ENCODE measurements at regions not wholly inside any gene's neighbourhood (a gene's known extent, or its start where the extent isn't known, plus 50 kb on each side); places are given as distances from the start of the nearest gene placed in this dataset.
"Not testable (repeated sequence)": the region's sequence is repeated elsewhere in the genome, so short reads cannot be mapped to it uniquely, and the experiment has no call there.

- no peaks in the 10 kb centered on the region for H3K27me3 ChIP-seq (ENCODE audit: control insufficient read depth in 1 of 2, insufficient read depth in 2 of 2, low read length in 2 of 2)
- Mint-ChIP-seq H3K4me1 (ENCODE audit: low read depth) (no peaks in the 10 kb centered on the region), H3K36me3 (ENCODE audit: low read depth) (no peaks in the 10 kb centered on the region), H3K4me3 (no peak overlapping the region), H3K27ac (no peak overlapping the region), H3K9me3 (peaks cover 4% of the 10 kb centered on the region), H3K27me3 (no peaks in the 10 kb centered on the region)
- intact Hi-C loops (cut with DNase I, micrococcal nuclease) = no loop called here
- no peak overlapping the region for H3K27ac ChIP-seq (ENCODE audit: low read depth in 1 of 2, low read length in 2 of 2)
- no peak overlapping the region for H3K4me3 ChIP-seq (ENCODE audit: low read length)
- no peaks in the 10 kb centered on the region for H3K4me1 ChIP-seq (ENCODE audit: insufficient read depth, low read length)
- CTCF ChIA-PET = no interaction called here
- POLR2A ChIA-PET = no interaction called here
- no peaks in the 10 kb centered on the region for H3K9me3 ChIP-seq (ENCODE audit: control insufficient read depth in 1 of 2, insufficient read depth in 1 of 2, low read length in 2 of 2)
- no peak for ATAC-seq (ENCODE audit: poor library complexity)
- TF ChIP-seq CTCF (IDR thresholded peaks at IDR 0.05) = no peak
- no peaks in the 10 kb centered on the region for H3K36me3 ChIP-seq (ENCODE audit: insufficient read depth, low read length)
- DNase-seq = no peak
Measured at GRCh38 chr7:125823538-125823937, 893.9 kb upstream of the POT1 start.

GRCh38 chr7:125820495-125820894, 890.9 kb upstream of the POT1 start:
- CTCF ChIA-PET = no interaction called here
- H3K9me3 ChIP-seq (ENCODE audit: control insufficient read depth in 1 of 2, insufficient read depth in 1 of 2, low read length in 2 of 2) = peaks cover 0 to 5% of the 10 kb centered on the region in 2 experiments
- no peaks in the 10 kb centered on the region for H3K4me1 Mint-ChIP-seq (ENCODE audit: low read depth)

GRCh38 chr7:125814100-125814499, 884.5 kb upstream of the POT1 start:
- no peaks in the 10 kb centered on the region for H3K4me1 Mint-ChIP-seq (ENCODE audit: low read depth)
- intact Hi-C loops (cut with DNase I, micrococcal nuclease) = no loop called here
- POLR2A ChIA-PET = no interaction called here

More at GRCh38 chr7:125820495-125820894, 890.9 kb upstream of the POT1 start:
- H3K27ac ChIP-seq (ENCODE audit: low read depth in 1 of 2, low read length in 2 of 2) = no peak overlapping the region
- no peaks in the 10 kb centered on the region for H3K4me1 ChIP-seq (ENCODE audit: insufficient read depth, low read length)
- ATAC-seq (ENCODE audit: poor library complexity) (no peak), DNase-seq (no peak)
- H3K36me3 ChIP-seq (ENCODE audit: insufficient read depth, low read length) = no peaks in the 10 kb centered on the region
- Mint-ChIP-seq H3K4me3 (no peak overlapping the region), H3K36me3 (ENCODE audit: low read depth) (no peaks in the 10 kb centered on the region), H3K27me3 (no peaks in the 10 kb centered on the region), H3K9me3 (peaks cover under 1% of the 10 kb centered on the region), H3K27ac (no peak overlapping the region)
- no peaks in the 10 kb centered on the region for H3K27me3 ChIP-seq (ENCODE audit: control insufficient read depth in 1 of 2, insufficient read depth in 2 of 2, low read length in 2 of 2)
- intact Hi-C loops (cut with DNase I, micrococcal nuclease) = no loop called here
- POLR2A ChIA-PET = no interaction called here
- TF ChIP-seq CTCF (IDR thresholded peaks at IDR 0.05) = no peak
- no peak overlapping the region for H3K4me3 ChIP-seq (ENCODE audit: low read length)

GRCh38 chr7:125806491-125806890, 876.9 kb upstream of the POT1 start:
- ATAC-seq (ENCODE audit: poor library complexity); intact Hi-C loops (cut with DNase I, micrococcal nuclease); H3K9me3 Mint-ChIP-seq; H3K27me3 Mint-ChIP-seq; H3K27ac Mint-ChIP-seq; H3K9me3 ChIP-seq (ENCODE audit: control insufficient read depth in 1 of 2, insufficient read depth in 1 of 2, low read length in 2 of 2); H3K27ac ChIP-seq (ENCODE audit: low read depth in 1 of 2, low read length in 2 of 2); CTCF ChIA-PET; H3K4me1 Mint-ChIP-seq (ENCODE audit: low read depth); H3K27me3 ChIP-seq (ENCODE audit: control insufficient read depth in 1 of 2, insufficient read depth in 2 of 2, low read length in 2 of 2); H3K36me3 ChIP-seq (ENCODE audit: insufficient read depth, low read length); H3K36me3 Mint-ChIP-seq (ENCODE audit: low read depth); DNase-seq; H3K4me3 Mint-ChIP-seq; H3K4me3 ChIP-seq (ENCODE audit: low read length); H3K4me1 ChIP-seq (ENCODE audit: insufficient read depth, low read length); POLR2A ChIA-PET: not testable (repeated sequence)

More at GRCh38 chr7:125814100-125814499, 884.5 kb upstream of the POT1 start:
- H3K27ac ChIP-seq (ENCODE audit: low read depth in 1 of 2, low read length in 2 of 2) = no peak overlapping the region
- no peak for TF ChIP-seq CTCF (IDR thresholded peaks at IDR 0.05)
- H3K4me3 ChIP-seq (ENCODE audit: low read length) = no peak overlapping the region
- no peak for DNase-seq
- Mint-ChIP-seq H3K4me3 (no peak overlapping the region), H3K27ac (no peak overlapping the region), H3K9me3 (peaks cover 3% of the 10 kb centered on the region), H3K27me3 (no peaks in the 10 kb centered on the region), H3K36me3 (ENCODE audit: low read depth) (no peaks in the 10 kb centered on the region)
- peaks cover 0 to 13% of the 10 kb centered on the region in 2 experiments for H3K9me3 ChIP-seq (ENCODE audit: control insufficient read depth in 1 of 2, insufficient read depth in 1 of 2, low read length in 2 of 2)
- CTCF ChIA-PET = no interaction called here
- no peaks in the 10 kb centered on the region for H3K27me3 ChIP-seq (ENCODE audit: control insufficient read depth in 1 of 2, insufficient read depth in 2 of 2, low read length in 2 of 2)
- no peak for ATAC-seq (ENCODE audit: poor library complexity)
- H3K4me1 ChIP-seq (ENCODE audit: insufficient read depth, low read length) = no peaks in the 10 kb centered on the region
- H3K36me3 ChIP-seq (ENCODE audit: insufficient read depth, low read length) = no peaks in the 10 kb centered on the region

All from CD4-positive, alpha-beta T cell (primary cell).